HG02885 (cell line): ENCODE measurements at regions not wholly inside any gene's neighbourhood (a gene's known extent, or its start where the extent isn't known, plus 50 kb on each side); places are given as distances from the start of the nearest gene placed in this dataset.
"Not testable (repeated sequence)": the region's sequence is repeated elsewhere in the genome, so short reads cannot be mapped to it uniquely, and the experiment has no call there.

ENCODE experiments used
- ATAC-seq: cut with Tn5 transposase; IDR thresholded peaks from one replicate; pipeline ENCODE4 v1.9.1; 2021; ENCODE audit warnings: mild to moderate bottlenecking; ENCODE audit not compliant: unreplicated experiment, poor library complexity

DNA sequence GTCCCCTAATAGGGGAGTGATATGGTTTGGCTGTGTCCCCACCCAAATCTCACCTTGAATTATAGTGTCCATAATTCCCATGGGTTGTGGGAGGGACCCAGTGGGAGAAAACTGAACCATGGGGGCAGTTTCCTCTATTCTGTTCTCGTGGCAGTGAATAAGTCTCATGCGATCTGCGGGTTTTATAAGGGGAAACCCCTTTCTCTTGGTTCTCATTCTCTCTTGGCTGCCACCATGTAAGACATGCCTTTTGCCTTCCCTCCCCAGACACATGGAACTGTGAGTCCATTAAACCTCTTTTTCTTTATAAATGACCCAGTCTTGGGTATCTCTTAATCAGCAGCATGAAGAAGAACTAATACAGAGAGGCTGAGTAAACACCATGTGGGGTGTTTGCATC, 156.0 kb downstream of the NPIPB11 start:
- ATAC-seq, result not testable (repeated sequence)

DNA sequence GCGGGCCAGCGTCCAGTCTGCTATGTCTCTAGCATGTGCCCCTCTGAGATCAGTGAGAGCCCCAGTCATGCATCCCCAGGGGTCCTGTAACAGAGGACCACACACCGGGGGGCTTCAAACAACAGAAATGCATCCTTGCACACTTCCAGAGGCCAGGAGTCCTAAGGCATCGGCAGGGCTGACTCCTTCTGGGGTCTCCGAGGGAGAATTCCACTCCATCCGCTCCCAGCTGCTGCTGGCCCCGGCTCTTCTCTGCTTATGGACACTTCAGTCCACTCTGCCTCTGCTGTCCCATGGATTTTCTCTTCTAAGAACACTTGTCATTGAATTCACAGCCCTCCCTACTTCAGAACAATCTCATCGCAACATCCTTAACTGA, 157.6 kb downstream of the NPIPB11 start:
- ATAC-seq, result not testable (repeated sequence)

DNA sequence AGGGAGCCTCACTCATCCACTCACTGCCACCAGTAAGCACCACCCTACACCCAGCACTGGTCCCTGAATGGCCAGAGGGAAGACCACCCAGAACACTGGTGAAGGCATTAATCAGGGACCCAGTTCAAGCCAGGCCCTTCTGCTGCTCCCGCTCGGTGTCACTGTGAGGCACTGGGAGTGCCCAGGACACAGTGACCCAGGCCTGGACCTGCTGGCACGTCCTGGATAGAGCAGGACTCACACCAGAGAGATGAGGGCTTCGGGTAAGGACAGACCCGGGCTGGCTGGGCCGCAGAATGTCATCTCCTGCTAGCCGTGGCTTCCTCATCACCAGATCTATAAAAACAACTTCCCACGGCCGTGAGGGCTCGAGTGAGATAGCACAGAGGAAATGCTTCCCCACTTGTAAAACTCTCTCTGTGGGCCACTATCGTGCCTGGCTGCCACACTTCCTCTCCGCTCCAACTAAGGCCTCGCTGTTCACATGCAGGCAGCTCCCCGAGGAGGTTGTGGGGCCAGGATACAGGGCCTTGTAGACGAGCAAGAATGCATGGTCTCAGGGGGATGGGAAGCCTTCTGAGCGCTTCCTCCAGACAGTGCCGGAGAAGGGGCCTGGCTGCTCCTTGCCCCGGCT, 158.1 kb downstream of the NPIPB11 start:
- not testable (repeated sequence) for ATAC-seq

DNA sequence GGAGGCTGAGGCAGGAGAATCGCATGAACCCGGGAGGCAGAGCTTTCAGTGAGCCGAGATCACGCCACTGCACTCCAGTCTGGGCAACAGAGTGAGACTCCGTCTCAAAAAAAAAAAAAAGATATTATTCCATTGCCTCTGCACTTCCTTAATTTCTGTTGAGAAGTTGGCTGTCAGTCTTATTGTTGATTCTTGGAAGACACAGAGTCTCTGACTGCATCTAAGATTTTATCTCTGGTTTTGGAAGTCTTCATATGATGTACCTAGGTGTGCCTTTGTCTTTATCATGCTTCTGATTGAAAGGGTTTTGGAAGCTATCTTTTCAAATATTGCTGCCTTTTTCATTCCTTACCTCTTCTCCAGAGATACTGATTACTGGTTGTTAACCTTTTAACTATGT, 160.4 kb downstream of the NPIPB11 start:
- ATAC-seq, result not testable (repeated sequence)

DNA sequence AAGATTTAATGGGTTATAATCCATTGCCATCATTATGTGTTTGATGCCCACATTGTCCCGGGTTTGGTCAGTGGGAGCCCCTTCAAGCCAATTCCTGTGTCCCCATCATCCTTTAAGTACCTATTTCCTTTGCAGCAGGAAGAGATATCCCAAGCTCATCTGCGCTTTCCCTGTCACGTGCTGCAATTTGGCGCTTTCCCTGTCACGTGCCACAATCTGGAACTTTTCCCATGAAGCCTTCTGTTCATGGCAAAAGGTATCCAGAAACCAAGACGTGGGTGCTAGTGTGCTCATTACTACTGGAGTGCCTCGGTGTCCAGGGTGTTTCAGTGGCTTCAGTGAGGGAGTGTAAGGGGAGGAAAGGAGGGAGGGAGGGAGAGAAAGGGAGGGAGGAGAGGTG, 168.5 kb downstream of the NPIPB11 start:
- no peak for ATAC-seq

DNA sequence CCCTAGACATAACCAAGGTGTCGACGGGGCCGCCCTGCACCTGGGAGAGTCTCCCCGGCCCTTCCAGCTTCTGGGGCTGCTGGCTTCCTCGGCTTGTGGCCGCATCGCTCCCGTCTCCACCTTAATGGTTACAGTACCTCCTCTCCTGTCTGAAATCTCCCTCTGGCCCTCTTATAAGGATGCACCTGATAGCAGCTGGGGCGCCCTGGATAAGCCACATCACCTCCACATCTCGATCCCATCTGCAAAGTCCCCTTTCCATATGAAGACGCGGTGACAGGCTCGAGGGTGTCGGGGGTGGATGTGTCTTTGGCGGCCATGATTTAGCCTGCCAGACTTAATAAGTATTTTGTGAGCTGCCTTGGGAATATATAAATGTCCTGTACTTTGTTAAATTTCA, 169.0 kb downstream of the NPIPB11 start:
- ATAC-seq, result not testable (repeated sequence)

DNA sequence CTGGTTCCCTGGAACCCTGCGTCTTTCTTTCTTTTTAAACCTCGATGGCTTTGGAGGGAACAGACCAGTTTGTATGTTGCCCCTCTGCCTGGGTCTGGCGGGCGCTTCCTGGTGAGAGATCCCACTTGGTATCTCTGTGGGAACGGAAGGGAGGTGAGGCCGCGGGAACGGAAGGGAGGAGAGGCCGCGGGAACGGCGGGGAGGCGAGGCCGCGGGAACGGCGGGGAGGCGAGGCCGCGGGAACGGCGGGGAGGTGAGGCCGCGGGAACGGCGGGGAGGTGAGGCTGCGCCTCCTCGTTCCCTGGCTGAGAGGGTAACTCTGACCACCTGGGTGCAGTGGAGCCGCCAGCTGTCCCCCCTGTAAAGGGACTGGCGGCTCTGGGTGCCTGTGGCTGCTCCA, 169.5 kb downstream of the NPIPB11 start:
- not testable (repeated sequence) for ATAC-seq

DNA sequence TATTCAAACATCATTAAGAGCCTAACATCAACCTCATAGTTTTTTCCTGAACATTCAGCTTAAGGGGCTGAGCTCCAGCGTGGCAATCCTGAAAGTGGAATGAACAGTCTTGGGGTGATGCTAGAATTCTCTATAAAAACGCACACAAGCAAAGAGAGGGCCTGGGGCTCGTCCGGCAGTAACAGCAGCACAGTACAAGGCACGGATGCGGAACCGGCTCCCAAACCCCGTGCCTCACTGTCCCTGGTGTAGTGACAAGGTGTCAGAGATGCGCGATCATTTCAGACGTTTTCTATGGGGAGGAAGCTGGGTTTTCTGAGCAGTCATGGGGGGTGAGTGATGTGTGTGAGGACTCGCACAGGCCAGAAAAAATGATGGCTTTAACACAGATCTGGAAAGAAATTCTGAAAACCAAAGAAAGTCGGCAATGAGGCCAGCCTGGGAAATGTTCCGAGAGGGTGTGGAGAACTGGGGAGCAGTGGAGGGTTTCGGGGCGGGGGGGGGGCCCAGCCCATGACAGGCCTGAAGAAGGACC, 170.6 kb downstream of the NPIPB11 start:
- not testable (repeated sequence) for ATAC-seq

DNA sequence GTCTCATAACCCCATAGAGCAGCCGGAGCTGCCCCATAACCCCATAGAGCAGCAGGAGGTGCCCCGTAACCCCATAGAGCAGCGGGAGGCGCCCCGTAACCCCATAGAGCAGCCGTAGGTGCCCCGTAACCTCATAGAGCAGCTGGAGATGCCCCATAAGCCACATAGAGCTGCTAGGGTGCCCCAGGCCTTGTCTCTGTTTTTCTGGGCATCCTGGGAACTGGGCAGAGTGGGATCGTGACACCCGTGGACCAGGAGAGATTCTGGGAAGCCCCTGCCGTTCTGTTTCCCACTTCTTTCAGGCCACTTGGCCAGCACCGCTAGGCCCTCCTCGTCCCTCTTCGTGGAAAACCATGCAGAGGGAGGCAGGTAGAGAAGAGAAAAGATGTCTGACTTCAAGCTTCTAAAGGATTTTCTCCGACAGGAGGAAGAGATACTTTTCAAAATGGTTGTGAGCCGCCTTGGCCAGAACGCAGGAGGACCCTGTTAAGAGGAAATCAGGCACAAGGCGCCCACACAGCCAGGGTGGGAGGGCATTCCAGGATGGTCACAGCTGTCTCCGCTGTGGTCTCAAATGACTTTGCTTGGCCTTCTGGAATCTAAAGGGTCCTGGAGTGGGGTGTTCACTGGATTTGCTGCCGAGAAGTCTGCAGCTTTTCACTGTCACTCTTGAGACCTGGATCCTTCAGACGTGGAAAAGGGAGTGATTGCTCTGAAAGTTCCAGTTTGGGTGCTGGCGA, 171.8 kb downstream of the NPIPB11 start:
- not testable (repeated sequence) for ATAC-seq

DNA sequence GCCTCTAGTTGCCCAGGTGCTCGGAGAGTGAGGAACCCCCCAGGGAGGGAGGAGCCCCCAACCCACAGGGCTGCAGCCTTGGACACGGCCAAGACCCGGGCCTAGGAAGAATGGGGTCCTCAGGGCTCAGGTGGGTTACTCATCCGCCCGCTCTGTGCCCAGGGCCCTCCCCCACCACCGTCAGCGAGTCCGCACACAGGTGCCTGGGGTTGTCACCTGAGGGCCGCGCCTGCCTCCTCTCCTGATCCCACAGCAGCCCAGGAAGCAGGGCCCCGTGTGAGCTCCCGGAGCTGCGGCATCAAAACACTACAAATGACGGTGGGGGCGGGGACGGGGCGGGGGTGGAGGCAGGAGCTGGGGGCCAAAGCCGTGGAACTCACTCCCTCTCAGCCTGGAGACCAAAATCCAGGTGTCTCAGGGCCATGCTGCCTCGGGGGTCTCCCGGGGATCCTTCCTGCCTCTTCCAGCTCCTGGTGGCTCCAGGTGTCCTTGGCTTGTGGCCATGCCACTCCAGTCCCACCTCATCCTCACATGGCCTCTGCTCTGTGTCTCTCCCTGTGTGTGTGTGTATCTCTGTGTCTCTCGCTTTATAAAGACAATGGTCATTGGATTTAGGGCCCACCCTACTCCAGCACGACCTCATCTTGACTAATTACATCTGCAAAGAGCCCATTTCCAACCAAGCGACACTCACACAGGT, 172.7 kb downstream of the NPIPB11 start:
- ATAC-seq, result not testable (repeated sequence)

DNA sequence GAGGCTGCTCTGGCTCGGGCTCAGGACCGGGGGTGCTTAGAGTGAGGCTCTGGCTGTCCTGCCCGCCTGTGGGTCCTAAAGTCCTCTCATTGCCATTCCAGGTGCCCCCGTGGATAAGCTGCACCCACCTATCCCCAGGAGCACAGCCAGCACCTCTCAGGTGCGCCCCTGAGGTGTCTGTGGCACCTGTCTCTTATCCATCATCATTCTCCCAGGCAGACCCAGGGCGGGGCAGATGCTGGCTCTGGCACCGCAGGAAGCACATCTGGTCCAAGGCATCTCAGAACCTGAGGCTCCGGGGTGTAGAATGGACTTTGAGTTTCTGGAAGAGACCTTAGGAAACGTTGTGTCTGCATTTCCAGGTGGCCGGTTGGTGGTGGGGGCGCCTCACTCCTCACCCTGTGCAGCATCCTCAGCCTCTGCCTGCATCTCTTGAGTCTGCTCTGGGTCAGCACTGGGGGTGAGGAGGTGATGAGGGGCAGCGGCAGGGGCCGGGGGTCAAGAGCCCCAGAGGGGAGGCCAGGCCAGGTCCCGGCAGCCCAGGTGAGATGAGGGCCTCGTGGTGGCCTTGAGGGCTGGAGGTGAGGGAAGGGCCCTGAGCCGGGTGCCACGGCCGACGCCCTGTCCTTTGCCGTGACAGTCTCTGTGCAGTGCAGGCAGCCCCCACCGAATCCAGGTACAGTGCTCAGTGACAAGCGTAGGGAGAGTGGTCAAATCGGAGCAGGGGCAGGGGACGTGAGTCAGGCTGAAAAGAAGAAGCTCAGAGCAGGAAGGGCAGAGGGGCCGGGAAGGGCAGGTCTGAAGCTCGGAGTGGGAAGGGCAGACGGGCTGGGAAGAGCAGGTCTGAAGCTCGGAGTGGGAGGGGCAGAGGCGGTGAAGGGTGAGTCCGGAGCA, 173.5 kb downstream of the NPIPB11 start:
- no peak for ATAC-seq

DNA sequence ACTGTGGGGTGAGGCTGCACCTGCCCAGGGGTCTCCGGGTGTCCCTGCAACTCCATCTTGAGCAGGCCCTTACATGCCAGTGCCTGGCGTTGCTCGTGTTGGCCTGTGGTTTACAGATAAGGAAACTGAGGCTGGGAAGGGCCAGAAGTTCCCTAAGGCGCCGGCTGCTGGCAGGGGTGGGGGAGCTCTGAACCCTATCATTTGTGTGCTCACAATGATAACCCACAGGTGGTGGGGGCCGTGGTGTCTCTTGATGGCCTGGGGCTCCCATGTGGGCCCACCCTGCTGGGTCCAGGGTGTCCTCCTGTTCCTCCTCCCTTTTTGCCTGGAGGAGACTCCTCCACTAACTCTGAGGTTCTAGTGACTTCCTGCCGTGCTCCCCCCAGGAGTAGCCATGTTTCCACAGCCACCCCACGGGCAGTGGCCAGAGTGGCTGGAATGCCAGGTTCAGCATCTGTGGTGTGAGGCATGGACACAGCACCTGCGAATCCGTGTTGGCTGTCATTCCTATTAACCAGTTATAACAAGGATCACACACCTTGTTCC, 174.3 kb downstream of the NPIPB11 start:
- ATAC-seq, result not testable (repeated sequence)

DNA sequence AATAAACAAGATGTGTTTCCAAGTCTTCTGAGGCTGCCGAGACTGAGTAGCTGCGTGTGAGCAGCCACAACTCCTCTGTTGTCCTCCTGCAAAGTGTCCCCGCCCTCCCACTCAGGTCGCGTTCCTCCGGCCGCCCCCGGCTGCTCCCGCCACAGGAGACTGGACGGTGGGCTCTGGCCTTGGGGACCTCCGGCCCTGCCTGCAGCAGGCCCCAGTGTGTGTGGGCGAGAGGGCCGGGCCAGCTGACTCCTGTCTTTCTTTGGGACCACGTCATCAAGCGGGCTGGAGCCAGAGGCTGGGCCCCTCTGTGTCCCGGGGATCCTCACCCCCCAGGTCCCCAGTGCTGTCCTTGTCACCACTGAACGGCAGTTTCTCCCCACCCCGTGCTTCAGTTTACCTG, 175.3 kb downstream of the NPIPB11 start:
- no peak for ATAC-seq

DNA sequence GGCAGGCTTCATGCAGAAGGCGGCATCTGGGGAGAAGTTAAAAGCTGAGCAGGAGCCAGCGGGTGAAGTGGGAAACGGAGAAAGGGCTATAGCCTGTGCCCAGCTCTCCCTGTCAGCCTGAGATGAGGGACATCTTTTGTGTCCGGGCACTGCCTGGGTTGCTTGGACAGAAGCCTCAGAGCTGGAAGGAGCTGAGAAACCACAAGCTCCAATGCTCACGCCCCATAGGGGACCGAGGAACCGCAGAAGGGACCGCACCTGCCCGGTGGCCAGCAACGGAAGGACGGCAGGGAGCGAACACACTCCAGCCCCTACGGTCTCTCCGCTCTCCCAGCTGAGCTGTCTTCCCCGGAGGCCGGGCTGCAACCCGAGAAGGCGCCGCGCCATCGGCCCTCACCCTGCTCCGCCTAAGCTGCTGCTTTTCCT, 175.8 kb downstream of the NPIPB11 start:
- no peak for ATAC-seq

DNA sequence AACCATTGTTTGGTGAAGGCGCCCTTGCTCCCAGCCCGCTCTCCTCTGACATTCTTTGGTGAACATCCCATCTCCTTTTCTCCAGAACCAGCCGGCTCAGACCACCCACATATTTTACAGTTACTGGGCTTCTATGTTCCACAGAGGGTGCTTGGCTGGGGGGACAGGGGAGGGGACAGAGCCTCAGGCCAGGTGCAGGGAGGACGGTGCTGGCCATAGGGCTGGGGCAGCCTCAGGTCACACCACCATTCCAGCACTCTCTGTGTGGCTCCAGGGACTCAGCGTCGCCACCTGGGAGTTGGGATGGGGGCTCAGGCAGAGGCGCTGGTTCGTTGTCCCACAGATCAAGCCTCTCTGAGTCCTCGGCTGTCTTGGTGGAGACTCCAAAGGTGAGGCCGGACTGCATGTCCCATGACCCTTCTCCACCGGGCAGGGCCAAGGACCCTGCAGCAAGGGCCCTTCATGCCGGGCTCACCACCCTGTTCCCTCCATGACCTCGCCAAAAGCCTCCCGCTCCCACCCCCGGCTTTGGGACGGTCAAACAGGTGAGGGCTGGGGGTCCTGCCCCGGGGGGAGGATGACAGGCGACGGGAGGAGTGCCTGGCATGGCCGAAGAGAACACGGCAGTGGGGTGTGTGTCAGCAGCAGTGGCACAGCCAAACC, 176.4 kb downstream of the NPIPB11 start:
- not testable (repeated sequence) for ATAC-seq

DNA sequence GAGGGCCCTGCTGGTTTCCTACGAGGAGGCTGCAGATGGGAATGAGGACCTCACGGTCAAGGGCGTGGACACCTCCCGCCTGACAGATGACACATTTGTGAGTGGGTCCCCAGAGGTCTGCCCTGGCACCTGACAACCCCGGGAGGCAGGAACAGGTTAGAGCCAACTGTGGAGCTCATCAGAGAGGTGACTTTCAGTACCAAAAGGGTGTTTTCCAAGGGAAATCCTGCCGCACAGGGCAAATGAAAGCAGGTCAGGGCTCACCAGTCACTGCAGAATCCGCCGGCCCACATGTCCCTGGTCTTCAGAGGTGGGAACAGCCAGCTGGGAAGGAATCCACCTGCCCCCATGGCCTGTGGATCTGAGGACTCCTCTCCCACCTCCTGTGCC, 176.9 kb downstream of the NPIPB11 start:
- ATAC-seq, result not testable (repeated sequence)

DNA sequence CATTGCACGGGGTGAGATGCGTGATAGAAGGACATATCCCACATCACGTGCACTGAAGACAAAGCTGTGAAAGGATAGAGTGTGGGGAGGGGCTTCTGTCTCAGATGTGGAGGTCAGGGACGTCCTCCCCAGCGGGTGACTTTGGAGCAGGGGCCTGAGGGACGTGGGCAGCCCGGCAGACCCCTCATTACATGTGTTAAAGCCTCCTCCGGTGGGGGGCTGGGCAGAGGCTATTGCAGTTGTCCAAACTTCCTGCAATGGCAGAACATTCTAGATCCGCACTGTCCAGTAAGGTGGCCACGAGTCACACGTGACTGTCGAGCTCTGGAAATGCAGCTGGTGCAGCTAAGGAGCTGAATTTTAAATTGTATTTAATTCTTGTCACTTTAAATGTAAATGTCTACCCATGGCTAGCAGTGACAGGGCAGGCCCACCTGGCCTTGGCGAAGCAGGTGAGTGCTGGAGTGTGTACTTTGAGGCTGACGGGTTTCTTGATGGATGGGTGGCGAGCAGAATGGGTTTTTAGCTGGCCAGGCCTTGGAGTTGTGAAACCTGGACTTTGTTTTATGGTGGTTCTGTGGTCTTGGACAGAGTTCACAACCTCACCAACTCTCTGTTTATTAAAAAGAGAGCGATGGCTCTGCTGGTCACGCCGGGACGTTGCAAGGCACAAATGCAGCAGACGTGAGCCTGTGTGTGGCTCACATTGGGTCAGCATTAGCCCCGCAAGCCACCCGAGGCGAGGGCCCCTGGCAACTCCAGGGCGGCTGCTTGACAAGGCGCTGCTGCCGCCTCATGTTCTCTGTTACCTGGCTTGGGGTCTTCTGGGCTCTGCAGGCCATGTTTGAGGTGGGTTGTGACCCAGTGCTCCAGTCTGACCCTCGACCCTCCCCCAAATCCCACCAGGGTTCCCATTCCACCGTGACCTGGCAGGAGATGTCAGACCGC, 177.6 kb downstream of the NPIPB11 start:
- ATAC-seq, result not testable (repeated sequence)
